Muscle of arm (tissue), 1 donor: ENCODE measurements at regions not wholly inside any gene's neighbourhood (a gene's known extent, or its start where the extent isn't known, plus 50 kb on each side); places are given as distances from the start of the nearest gene placed in this dataset.
A peak's percentile ranks its signal among the peaks of the same experiment; 100 is the strongest.

Experiments used
- DNase-seq: peaks from one replicate; pipeline ENCODE4 v3.0.0-alpha.2; 2013

DNA sequence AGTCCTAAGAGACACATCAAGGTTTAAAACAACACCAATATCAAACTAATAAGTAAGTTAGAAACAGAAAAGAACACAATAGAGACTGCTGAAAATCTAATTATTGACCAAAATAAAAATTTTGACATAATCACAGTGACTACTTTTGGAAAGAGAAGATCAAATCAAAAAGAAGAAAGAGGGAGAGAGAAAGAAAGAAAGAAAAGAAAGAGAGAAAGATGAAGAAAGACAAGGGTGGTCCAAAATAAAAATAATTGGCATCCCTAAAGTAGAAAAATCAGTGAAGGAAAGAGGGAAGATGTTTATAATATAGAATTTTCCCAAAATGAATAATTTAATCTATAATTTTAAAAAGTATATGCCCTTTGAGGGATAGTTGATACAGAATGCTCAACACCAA is 118.8 kb upstream of the VIPR2 start:
- DNase-seq = no peak

DNA sequence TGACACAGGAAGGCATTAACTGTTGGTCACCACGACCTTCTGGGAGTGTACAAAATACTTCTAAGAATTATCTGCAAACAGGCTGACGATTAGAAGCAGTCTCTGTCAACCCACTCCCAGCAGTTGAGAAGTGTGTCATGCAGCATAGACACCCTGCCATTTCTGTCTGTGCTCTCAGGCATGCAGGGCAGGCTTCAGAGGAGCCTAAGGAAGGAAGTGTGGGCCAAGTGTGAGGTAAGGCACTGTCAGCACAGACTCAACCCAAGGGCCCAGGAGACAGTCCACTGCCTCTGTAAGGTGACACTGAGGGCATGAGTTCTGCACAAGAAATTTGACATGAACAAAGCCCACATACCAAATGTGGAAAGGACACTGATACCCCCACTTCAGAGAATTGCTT is 109.0 kb upstream of the VIPR2 start:
- no peak for DNase-seq

DNA sequence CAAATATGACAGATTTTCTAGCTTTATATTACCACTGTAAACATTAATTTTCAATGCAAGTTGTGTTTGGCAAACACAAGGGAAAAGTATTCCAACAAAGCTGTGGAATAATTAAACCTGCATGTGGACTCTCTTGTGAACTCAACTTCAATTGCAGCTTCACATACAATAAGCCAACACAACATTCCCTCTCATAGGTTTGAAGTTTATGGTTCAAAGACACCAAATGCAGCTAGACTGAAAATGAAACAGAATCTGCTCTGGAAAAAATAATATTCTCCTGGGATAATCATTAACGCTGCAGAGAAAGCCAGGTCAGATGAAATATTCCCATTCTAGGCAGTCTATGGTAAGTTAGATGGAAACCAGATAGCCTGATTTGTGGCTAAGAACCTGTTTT is 105.8 kb upstream of the VIPR2 start:
- DNase-seq = no peak

DNA sequence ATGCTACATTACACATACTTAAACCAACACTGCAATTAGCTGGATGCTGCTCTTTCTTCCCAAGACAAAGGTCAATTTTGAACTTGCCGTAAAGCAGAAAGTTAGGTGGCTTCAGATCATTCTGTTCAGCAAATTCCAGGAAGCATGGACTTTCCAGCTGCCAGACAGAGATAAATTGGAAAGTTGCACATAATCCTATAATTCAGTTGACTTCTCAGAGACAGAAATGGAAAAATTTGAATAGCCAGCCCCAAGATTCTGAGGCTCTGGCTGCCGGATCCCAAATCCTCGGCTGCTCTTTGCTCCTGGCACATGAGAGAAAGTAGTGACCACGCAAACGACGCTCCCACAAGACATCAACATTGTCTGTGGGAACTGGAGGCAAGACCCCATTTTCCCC is 105.0 kb upstream of the VIPR2 start:
- no peak for DNase-seq

DNA sequence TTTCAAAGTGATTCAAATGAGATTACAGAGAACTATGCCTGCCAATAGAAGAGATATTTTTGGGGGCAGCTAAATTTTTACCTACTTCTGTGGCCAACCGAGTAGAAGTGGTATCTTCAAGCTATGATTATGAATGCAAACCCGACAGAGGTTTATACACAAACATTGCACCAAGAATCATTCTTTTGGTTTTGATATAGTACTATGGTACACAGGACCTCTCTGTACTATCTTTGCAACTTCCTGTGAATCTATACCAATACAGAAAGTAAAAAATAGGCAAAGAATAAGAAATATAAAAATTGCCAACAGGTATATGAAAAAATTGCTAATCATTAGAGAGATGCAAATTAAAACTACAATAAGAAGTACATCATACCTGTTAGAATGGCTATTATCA is 103.2 kb upstream of the VIPR2 start:
- DNase-seq = no peak

- DNase-seq = no peak
Observed at GRCh38 chr7:159246702-159247480, 102.2 kb upstream of the VIPR2 start.

- DNase-seq = no peak
Observed at GRCh38 chr7:159240962-159241361, 96.3 kb upstream of the VIPR2 start.

GRCh38 chr7:159239028-159239427 is 94.4 kb upstream of the VIPR2 start:
- no peak for DNase-seq

GRCh38 chr7:159238541-159238940 is 93.9 kb upstream of the VIPR2 start:
- peak; percentile 44 for DNase-seq

DNA sequence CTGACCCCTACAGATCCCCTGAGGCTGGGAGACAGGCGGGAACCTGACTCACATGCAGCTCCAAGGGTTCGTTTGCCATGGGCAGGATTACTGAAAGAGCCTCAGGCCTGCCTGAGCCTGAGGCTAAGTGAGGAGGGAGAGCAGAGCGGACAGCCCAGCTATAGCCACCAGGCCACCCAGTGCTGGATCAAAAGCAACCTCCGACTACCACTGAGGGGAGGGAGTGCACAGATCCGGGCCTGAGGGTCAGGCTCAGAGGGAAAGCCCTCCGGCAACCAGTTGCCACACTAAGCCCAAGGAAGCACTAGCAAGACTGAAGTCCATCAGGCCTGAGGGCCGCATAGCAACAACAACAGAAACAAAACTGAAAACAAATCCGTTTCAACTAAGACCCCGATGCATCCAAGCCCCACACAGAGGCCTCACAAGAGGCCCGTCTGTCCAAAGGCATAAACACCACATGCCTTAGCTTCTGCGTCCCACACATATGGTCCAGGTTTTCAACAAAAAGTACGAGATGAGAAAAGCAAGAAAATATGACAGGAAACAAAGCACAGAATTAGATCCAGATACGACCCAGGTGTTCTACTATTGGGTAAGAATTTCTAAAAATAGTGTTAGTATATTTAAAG is 92.5 kb upstream of the VIPR2 start:
- DNase-seq = peak; percentile 70

GRCh38 chr7:159231017-159231416 is 86.3 kb upstream of the VIPR2 start:
- DNase-seq = no peak

DNA sequence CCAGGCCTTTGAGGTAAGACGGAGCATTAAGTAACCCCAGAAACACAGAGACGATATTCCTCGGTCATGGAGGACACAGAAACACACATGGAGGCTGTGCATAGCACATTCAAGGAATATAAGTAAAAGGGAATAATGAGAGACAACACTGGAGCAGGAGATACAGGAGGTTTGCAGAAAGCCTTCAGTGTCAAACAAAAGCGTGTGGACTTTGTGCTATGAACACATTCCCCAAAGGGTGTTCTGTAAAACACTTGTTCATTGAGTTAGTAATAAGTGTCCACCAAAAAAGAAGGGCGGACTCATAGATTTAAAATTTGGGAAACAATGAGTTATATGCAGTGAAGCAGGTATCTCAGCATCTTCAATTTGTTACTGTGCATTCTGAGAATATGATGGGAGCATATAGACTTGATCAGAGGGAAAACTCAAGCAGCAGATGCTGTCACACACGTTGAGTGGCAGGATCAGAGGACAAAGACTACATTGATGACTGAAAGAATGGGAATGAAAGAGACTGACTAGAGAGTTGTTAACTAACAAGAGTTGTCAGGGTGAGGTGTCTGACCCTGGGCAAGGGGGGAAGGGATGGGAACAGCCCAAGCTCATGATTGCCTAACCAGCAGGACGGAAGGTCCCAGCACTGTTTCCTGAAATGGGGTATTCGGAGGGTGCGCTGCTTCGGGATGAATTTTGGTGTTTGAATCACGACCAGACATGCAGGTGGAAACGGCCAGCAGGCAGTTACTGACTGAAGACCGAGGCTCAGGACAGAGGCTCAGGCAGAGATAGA is 85.2 kb upstream of the VIPR2 start:
- no peak for DNase-seq

DNA sequence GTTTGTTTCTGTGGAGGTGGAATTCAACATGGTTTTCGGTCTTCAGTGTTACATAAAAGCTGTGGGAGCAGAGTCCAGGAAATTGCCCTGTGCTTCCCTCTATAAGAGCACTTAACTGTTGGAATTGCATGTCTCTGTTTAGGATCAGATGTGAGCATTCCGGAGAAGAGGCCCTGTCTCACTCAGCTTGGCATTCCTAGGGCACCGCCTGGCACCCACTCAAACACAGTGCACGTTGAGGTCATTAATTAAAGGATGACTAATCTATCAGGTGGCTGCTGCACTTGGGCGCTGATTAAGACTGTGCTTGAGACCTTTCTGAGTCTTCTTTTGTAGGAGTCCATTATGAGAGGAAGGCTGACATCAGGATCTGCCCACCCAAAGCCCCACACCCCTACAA is 82.8 kb upstream of the VIPR2 start:
- no peak for DNase-seq

DNA sequence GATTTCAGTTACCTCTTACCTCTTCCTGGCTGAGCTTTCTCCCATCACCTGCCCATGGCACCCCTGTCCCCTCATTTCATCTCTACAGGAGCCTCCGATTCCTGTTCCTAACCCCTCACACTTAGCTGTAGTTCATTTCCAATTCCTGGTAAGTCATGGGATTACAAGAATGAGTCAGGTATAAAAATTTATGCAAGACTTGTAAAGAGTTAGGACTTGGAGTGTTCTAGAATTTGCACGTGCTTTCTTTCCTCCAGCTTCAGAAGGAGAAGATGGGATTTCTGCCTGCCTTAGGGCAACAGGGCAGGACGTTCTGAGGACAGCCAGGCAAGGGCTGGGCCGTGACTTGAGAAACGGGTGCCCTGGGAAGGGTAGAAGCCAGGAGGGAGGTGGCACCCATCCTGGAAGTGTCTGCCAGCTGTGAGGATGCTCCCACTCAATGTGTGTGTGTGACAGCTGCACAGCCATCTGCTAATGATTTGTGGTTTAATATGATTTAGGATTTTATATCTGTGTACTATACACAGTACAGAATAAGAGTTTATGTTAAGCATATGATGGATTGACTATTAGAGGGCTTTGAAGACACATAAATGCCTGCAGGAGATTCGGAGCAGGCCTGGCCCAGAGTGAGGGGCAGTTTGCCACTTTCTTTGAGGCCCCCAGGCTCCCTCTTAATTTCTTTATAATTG is 81.5 kb upstream of the VIPR2 start:
- no peak for DNase-seq

- DNase-seq = no peak
Observed at GRCh38 chr7:159218607-159219006, 73.9 kb upstream of the VIPR2 start.

DNA sequence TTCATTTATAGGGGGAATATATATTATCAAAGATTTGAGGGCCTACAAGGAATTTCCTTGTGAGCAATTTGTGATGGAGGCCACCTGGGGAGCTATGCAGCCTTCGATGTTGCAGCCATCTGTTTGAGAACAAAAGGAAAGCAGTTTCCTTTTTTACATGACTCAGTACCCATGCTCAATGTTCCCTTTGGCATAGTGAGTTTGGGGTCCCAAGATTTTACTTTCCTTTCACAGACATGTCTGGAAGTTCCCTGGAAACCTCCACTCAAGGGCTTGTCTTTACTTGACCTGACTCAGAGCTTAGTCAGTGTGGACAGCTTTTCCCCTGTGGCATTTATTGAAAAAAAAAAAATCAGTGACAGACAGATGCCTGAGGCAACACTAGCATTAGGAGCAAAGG is 73.5 kb upstream of the VIPR2 start:
- DNase-seq = no peak

DNA sequence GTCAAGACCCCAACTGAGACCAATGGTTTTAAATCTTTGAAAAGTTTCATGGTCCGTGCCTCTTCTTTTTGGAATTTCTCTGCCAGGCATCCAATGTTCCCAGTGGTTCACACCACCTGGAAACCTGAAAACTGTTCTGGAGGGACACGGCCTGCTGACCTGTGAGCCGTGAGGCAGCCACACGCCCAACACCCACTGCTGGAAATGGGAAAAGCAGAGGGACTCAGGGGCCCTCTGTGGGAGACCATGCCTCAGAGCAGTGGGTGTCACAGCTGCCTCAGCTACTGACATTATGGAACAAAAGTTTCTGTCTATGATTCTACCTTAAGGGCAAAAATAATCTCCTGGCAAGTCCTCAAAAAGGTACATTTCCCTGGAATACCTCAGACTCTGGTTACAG is 70.4 kb upstream of the VIPR2 start:
- no peak for DNase-seq

- no peak for DNase-seq
Observed at GRCh38 chr7:159213253-159213652, 68.6 kb upstream of the VIPR2 start.

DNA sequence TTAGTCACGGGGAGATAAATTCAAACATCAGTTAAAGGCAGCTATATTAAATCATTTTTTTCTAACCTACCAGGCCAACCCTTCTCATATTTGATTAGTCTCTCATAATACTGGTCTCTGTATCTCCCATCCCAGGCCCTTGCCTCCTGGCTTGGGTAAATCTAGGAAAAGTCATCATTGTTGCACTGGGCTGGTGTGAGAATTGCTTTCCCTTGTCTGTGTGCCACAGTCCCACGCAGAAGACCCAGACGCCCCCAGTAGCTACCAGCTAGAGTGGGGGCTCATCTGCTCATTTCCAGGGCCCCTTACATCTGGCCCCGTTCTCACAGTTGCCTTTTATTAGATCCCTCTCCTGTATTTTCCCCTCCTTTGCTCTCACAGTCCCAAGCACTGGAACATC is 67.6 kb upstream of the VIPR2 start:
- no peak for DNase-seq

GRCh38 chr7:159211540-159212182 is 67.0 kb upstream of the VIPR2 start:
- DNase-seq = peak; percentile 81

DNA sequence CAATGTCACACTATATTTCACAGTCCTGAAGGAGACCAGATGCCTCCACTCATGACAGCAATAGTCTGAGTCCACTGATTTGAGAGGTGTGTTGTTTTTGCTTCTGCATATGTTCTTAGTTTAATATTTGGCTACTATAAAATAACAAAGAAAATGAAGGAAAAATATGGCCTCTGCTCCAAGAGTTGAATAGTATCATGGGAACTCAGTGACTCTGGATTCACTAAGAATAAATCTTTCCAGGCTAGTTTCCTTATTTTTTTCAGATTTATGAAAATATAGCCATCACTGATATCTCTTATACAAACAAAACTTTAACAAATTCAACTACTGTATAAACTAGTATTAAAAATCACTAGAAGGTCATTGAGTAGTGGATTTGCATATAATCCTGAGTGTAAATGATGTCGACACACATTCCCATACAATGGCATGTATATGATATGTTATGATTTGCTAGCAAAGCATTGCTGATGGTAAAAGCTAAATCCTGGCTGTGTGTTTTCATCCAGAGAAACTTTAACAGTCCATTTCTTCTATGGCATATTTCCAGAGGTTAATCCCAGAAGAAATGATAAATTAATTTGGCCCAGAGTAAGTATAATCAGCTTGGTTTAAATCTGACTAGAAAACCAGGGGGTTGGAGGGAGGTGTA is 66.0 kb upstream of the VIPR2 start:
- peak; percentile 61 for DNase-seq
